ENCODE measurements at regions not wholly inside any gene's neighbourhood (a gene's known extent, or its start where the extent isn't known, plus 50 kb on each side); places are given as distances from the start of the nearest gene placed in this dataset.

DNA sequence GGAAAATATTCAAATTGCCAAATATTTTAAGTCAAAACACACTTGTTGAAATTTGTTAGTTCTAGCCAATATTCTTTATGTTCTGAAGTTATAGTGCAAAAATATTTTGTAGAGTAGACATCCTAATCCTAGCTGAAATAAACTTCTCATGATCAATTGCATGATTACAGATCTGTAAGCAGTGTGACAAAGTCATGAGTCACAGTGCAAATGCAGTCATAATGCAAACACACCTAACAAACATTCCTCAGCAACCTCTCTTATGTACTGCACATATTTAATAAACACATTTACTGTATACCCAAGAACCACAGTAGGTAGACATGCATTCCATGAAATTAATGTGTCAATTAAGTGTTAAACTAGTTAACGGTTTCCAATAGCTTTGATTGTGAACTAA is 1857.4 kb downstream of the NCAM2 start:
- POLR2A ChIA-PET: interaction anchor here (0.6 kb wide), 1 partner anchor 363 kb away, joined by 3 read pairs; no protein-coding TSS in a partner anchor
- peak; percentile 53 for DNase-seq (ENCODE audit: unreplicated experiment)
- CTCF ChIA-PET: no interaction called here
- TF ChIP-seq, protein P1, sequence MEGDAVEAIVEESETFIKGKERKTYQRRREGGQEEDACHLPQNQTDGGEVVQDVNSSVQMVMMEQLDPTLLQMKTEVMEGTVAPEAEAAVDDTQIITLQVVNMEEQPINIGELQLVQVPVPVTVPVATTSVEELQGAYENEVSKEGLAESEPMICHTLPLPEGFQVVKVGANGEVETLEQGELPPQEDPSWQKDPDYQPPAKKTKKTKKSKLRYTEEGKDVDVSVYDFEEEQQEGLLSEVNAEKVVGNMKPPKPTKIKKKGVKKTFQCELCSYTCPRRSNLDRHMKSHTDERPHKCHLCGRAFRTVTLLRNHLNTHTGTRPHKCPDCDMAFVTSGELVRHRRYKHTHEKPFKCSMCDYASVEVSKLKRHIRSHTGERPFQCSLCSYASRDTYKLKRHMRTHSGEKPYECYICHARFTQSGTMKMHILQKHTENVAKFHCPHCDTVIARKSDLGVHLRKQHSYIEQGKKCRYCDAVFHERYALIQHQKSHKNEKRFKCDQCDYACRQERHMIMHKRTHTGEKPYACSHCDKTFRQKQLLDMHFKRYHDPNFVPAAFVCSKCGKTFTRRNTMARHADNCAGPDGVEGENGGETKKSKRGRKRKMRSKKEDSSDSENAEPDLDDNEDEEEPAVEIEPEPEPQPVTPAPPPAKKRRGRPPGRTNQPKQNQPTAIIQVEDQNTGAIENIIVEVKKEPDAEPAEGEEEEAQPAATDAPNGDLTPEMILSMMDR (IDR thresholded peaks at IDR 0.05; ENCODE audit: unreplicated experiment): no peak
- H3K27ac Mint-ChIP-seq (ENCODE audit: low read depth, unreplicated experiment): no peak overlapping the region
- H3K27me3 Mint-ChIP-seq (ENCODE audit: insufficient read depth, unreplicated experiment): no peaks in the 10 kb centered on the region
- no peak overlapping the region for H3K4me3 Mint-ChIP-seq (ENCODE audit: unreplicated experiment)
- H3K4me1 Mint-ChIP-seq (ENCODE audit: insufficient read depth, unreplicated experiment): no peaks in the 10 kb centered on the region
- BruUV-seq (replicated peaks): no TSS peak
- intact Hi-C loops (cut with micrococcal nuclease): no loop called here
- no peaks in the 10 kb centered on the region for H3K36me3 Mint-ChIP-seq (ENCODE audit: insufficient read depth, unreplicated experiment)
- H3K9me3 Mint-ChIP-seq (ENCODE audit: unreplicated experiment): peaks cover 11% of the 10 kb centered on the region

DNA sequence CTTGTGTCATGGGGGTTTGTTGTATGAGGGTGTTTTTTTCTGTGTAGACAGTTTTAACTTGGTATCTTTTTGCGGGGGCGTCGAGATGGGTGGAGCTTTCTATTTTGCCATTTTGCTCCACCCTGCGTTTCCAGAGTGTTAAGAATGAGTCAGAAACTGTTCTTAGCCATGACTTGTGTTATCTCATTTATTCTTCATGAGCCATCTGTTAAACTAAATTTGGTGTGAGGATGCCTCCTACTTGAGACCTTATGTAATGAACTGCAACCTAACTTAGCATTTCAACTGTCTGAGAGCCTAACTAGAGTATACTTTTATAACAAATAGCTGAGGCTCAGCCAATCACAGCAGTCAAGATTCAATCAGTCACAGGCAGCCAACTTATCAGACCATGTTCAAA is 1873.5 kb downstream of the NCAM2 start:
- H3K36me3 Mint-ChIP-seq (ENCODE audit: insufficient read depth, unreplicated experiment): no peaks in the 10 kb centered on the region
- BruUV-seq (replicated peaks): no TSS peak
- intact Hi-C loops (cut with micrococcal nuclease): no loop called here
- DNase-seq (ENCODE audit: unreplicated experiment): no peak
- no peaks in the 10 kb centered on the region for H3K27me3 Mint-ChIP-seq (ENCODE audit: insufficient read depth, unreplicated experiment)
- H3K4me1 Mint-ChIP-seq (ENCODE audit: insufficient read depth, unreplicated experiment): no peaks in the 10 kb centered on the region
- no peaks in the 10 kb centered on the region for H3K9me3 Mint-ChIP-seq (ENCODE audit: unreplicated experiment)
- H3K27ac Mint-ChIP-seq (ENCODE audit: low read depth, unreplicated experiment): no peak overlapping the region
- ChIA-PET POLR2A (no interaction called here), CTCF (interaction anchor here (0.6 kb wide), 1 partner anchor 60 kb away, joined by 3 read pairs; no protein-coding TSS in a partner anchor)
- TF ChIP-seq, protein P1 (IDR thresholded peaks at IDR 0.05; ENCODE audit: unreplicated experiment): no peak
- H3K4me3 Mint-ChIP-seq (ENCODE audit: unreplicated experiment): no peak overlapping the region

DNA sequence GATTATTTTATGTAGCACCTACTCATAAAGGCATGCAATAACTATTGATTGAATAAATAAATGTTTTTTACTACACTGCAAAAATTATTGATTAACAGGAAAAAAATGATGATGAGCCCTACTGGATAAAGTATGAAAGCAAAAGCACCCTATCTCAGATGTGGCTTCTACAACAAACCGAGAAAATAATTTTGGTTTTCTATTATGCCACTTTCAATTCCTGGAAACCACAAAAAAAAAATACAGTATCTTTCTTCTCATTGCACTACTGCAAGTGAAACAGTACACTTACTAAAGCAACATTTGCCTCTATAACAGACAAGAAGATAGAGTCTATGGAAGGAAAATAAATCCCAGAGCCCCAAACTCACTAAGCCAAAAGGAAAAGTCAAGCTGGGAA is 1882.4 kb downstream of the NCAM2 start:
- no TSS peak for BruUV-seq (replicated peaks)
- Mint-ChIP-seq H3K27ac (ENCODE audit: low read depth, unreplicated experiment) (no peak overlapping the region), H3K36me3 (ENCODE audit: insufficient read depth, unreplicated experiment) (no peaks in the 10 kb centered on the region), H3K27me3 (ENCODE audit: insufficient read depth, unreplicated experiment) (no peaks in the 10 kb centered on the region), H3K9me3 (ENCODE audit: unreplicated experiment) (peaks cover 6% of the 10 kb centered on the region), H3K4me1 (ENCODE audit: insufficient read depth, unreplicated experiment) (peaks cover 13% of the 10 kb centered on the region), H3K4me3 (ENCODE audit: unreplicated experiment) (no peak overlapping the region)
- intact Hi-C loops (cut with micrococcal nuclease): no loop called here
- POLR2A ChIA-PET: no interaction called here
- TF ChIP-seq, protein P1 (IDR thresholded peaks at IDR 0.05; ENCODE audit: unreplicated experiment): no peak
- DNase-seq (ENCODE audit: unreplicated experiment): no peak
- CTCF ChIA-PET: interaction anchor here (0.7 kb wide), 1 partner anchor 1982 kb away, joined by 7 read pairs; no protein-coding TSS in a partner anchor

DNA sequence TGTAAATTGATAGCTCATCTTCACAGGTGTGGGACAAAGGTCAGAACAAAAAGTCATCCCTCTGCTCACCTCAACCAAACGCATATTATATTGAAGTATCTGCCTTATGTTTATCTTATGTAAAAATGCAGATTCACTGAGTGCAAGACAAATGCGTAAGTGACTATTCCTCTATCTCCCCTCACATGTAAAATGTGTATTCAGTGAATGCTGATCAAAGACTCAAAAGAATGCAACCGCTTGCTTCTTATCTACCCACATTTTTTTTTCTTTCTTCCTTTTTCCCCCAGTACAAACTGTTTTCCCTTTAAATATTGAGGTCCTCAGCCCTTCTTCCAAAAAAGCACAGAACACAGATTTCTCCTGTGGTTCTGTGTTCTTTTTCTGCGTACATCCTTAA is 1882.9 kb downstream of the NCAM2 start:
- peaks cover 13% of the 10 kb centered on the region for H3K4me1 Mint-ChIP-seq (ENCODE audit: insufficient read depth, unreplicated experiment)
- no peaks in the 10 kb centered on the region for H3K27me3 Mint-ChIP-seq (ENCODE audit: insufficient read depth, unreplicated experiment)
- intact Hi-C loops (cut with micrococcal nuclease): no loop called here
- no peak for DNase-seq (ENCODE audit: unreplicated experiment)
- H3K27ac Mint-ChIP-seq (ENCODE audit: low read depth, unreplicated experiment): no peak overlapping the region
- H3K36me3 Mint-ChIP-seq (ENCODE audit: insufficient read depth, unreplicated experiment): no peaks in the 10 kb centered on the region
- peaks cover 6% of the 10 kb centered on the region for H3K9me3 Mint-ChIP-seq (ENCODE audit: unreplicated experiment)
- ChIA-PET POLR2A (no interaction called here), CTCF (interaction anchor here (0.7 kb wide), 1 partner anchor 1982 kb away, joined by 7 read pairs; no protein-coding TSS in a partner anchor)
- no TSS peak for BruUV-seq (replicated peaks)
- TF ChIP-seq, protein P1 (IDR thresholded peaks at IDR 0.05; ENCODE audit: unreplicated experiment): no peak
- H3K4me3 Mint-ChIP-seq (ENCODE audit: unreplicated experiment): no peak overlapping the region
